ENCODE measurements at regions not wholly inside any gene's neighbourhood (a gene's known extent, or its start where the extent isn't known, plus 50 kb on each side); places are given as distances from the start of the nearest gene placed in this dataset.

DNA sequence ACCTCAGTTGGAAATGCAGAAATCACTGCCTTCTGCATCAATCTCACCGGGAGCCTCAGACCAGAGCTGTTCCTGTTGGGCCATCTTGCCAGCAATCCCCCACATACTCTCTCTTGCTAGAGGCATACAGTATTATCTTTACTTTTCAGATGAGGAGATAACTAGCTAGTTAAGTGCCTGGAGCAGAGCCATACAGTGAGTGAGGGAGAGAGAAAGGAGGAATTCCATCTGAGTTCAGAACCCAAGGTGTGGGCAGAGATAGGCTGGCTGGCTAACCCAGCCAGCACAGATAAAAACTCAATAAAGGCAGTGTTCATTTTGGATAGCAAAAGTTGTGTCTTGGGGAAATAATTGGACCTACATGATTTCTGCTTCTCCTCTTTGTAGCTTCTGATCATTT is 268.0 kb upstream of the KIF2A start:
- H3K27ac Mint-ChIP-seq = no peak overlapping the region
- no peaks in the 10 kb centered on the region for H3K36me3 Mint-ChIP-seq
- no peaks in the 10 kb centered on the region for H3K9me3 Mint-ChIP-seq (ENCODE audit: low read depth)
- H3K4me1 Mint-ChIP-seq (ENCODE audit: low read depth) = no peaks in the 10 kb centered on the region
- peaks cover 7% of the 10 kb centered on the region for H3K27me3 Mint-ChIP-seq
- H3K4me3 Mint-ChIP-seq = no peak overlapping the region

DNA sequence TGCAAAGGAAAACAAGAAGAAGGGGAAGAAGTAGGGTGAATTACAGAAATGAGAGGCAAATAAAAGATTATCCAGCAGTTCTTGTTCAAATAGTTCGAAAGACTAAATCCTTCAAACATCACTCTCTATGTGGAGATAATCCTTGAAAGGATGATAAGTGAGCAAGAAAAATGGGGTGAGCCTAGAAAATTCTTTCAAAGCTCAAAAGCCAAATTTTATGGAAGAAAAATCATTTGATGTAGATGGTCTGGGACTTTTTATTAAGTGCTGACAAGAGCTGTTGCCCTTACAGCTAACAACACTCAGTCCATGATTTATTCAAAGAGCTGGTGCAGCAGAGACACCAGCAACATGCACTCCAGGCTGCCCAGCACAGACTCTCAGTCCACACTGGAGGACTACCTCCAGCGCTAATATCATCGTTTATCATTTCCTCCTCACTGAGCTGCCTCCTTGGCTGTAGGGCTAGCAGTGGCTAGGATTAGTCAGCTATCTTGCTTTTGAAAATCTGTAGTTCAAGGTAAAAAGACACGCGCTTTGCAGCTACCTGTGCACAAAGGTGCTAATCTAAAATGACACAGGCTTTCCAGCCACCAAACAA is 264.8 kb upstream of the KIF2A start:
- Mint-ChIP-seq H3K27me3 (peaks cover 7% of the 10 kb centered on the region), H3K9me3 (ENCODE audit: low read depth) (peaks cover 3% of the 10 kb centered on the region), H3K27ac (no peak overlapping the region), H3K36me3 (no peaks in the 10 kb centered on the region), H3K4me3 (no peak overlapping the region), H3K4me1 (ENCODE audit: low read depth) (no peaks in the 10 kb centered on the region)

DNA sequence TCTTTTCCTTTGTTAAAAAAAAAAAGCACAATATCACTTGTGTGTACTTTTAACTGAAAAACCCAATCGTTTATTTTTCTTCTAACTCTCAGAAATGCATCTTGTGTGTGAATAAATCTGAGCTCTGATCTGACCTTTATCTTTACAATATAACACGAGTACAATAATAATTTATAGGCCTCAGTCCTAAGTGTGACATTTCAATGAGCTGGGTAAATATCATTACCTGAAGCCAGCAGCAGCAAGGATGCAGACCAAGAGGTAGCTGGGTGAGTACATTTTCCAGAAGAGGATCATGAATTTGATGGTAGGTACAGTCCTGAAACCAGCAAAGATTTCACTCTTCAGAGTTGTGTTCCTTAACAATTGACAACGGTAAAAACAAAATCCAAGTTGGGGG is 264.0 kb upstream of the KIF2A start:
- H3K4me3 Mint-ChIP-seq = no peak overlapping the region
- H3K27ac Mint-ChIP-seq = no peak overlapping the region

DNA sequence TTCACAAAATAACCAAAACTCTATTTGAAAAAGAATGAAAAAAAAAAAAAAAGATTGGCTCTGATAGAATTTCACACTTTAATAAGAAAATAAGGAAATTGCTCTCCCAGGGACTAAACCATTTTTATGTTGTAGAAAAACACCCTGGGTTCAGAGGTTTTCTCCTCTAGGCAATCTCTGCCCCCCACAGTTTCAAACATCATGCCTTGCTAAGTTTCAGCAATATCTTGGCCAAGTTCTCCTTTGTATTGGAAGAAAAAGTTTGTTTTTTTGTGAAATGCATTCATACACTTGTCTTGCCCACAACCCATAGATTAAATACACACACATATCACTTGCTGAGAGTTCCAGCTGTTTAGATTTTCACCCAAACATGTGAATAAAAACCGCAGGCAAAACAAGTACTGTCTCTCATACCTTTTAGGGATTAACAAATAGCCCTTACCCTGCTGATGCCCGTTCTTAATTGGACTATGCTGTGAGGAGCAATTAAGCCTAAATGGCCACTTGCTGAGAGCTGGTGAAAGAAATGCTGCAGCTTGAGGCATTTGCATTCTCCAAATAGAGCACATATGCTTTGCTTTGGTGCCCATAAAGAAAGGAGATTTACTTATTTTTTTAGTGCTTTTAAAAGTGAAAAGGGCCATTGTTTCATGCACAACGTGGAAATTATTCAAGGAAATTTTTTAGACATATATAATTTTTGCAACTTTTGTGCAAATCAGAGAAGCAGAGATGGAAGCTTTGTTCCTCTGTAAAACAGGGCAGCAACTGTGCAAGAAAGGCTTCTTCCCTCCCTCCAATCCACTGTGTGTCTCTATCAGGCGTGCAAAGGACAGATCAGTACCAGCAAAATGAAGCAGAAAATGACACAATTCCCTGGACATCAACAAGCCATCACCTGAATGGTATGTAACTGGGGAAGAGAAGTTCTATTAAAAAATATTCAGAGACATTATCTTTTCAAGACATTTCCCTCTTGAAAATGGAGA is 262.4 kb upstream of the KIF2A start:
- no peak overlapping the region for H3K4me3 Mint-ChIP-seq
- H3K27me3 Mint-ChIP-seq = peaks cover 4% of the 10 kb centered on the region
- peaks cover 10% of the 10 kb centered on the region for H3K9me3 Mint-ChIP-seq (ENCODE audit: low read depth)
- H3K4me1 Mint-ChIP-seq (ENCODE audit: low read depth) = no peaks in the 10 kb centered on the region
- no peaks in the 10 kb centered on the region for H3K36me3 Mint-ChIP-seq
- H3K27ac Mint-ChIP-seq = no peak overlapping the region

More for the DNA sequence above, 264.0 kb upstream of the KIF2A start:
- peaks cover 6% of the 10 kb centered on the region for H3K27me3 Mint-ChIP-seq
- H3K4me1 Mint-ChIP-seq (ENCODE audit: low read depth) = no peaks in the 10 kb centered on the region
- H3K36me3 Mint-ChIP-seq = no peaks in the 10 kb centered on the region
- peaks cover 4% of the 10 kb centered on the region for H3K9me3 Mint-ChIP-seq (ENCODE audit: low read depth)

DNA sequence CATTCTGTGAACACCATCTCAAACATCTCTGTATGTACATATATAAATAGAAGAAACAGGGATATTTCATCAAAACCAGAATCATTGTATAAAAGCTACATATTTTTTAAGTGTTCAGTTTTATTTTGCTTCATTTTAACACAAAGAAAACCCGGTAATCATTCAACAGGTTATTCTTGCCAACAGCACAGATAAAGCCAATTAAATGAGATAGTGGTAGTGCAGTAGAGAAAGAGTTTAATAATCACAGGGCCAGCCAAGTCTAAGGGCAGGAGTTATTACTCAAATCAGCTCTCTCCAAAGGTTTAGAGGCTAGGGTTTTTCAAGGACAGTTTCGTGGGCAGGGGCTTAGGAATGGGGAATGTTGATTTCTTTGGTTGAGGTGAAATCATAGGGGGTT is 261.0 kb upstream of the KIF2A start:
- H3K4me3 Mint-ChIP-seq = no peak overlapping the region
- no peaks in the 10 kb centered on the region for H3K36me3 Mint-ChIP-seq
- no peak overlapping the region for H3K27ac Mint-ChIP-seq
- peaks cover 10% of the 10 kb centered on the region for H3K9me3 Mint-ChIP-seq (ENCODE audit: low read depth)
- H3K27me3 Mint-ChIP-seq = peaks cover 2% of the 10 kb centered on the region
- no peaks in the 10 kb centered on the region for H3K4me1 Mint-ChIP-seq (ENCODE audit: low read depth)

DNA sequence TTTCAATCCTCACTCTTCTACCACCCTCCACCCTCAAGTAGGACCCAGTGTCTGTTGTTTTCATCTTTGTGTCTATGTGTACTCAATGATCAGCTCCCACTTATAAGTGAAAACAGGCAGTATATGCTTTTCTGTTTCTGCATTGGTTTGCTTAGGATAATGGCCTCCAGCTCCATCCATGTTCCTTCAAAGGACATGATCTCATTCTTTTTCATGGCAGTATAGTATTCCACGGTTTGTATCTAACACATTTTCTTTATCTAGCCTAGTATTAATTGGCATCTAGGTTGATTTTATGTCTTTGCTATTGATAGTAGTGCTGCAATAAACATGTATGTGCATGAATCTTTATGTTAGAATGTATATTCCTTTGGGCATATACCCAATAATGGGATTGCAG is 259.8 kb upstream of the KIF2A start:
- no peaks in the 10 kb centered on the region for H3K4me1 Mint-ChIP-seq (ENCODE audit: low read depth)
- H3K4me3 Mint-ChIP-seq = no peak overlapping the region

DNA sequence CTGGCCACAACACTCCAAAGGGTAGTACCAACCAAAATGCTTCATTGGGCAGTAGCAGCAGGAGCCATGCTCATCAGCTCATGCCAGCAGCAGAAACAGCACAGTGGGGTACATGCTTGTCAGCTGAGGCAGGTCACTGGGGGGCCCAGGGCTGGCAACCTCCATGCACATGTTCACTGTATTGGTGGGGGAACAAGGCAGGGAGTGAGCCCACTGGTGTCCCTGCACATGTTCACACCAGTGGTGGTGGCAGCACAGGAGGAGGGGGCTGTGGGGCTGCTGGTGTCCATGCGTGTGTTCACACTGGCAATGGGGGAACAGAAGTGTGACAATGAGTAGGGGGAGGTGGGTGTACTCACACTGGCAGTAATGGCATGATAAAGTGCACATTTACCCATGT is 254.3 kb upstream of the KIF2A start:
- no peaks in the 10 kb centered on the region for H3K4me1 Mint-ChIP-seq (ENCODE audit: low read depth)

More for the DNA sequence above, 259.8 kb upstream of the KIF2A start:
- Mint-ChIP-seq H3K27me3 (peaks cover 3% of the 10 kb centered on the region), H3K9me3 (ENCODE audit: low read depth) (peaks cover 12% of the 10 kb centered on the region), H3K36me3 (no peaks in the 10 kb centered on the region), H3K27ac (no peak overlapping the region)

DNA sequence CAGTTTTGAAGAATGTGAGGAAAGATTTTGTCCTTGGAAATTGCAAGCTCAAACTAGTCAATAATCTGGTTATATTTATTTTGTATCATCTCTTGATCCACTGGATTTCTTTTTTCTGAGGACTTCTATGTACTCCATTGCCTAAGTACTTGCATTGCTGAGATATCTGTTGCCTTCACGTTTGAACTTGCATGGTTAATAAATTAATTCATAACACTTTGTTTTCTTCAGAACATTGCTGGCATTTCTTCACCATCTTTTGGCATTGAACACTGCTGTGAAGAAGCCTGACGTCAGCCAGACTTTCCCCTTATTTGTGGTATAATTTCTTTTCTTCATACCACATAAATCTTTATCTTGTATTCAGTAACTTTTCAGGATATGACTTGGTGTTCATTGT is 246.0 kb upstream of the KIF2A start:
- Mint-ChIP-seq H3K36me3 (no peaks in the 10 kb centered on the region), H3K9me3 (ENCODE audit: low read depth) (no peaks in the 10 kb centered on the region), H3K27ac (no peak overlapping the region), H3K27me3 (peaks cover 7% of the 10 kb centered on the region), H3K4me3 (no peak overlapping the region), H3K4me1 (ENCODE audit: low read depth) (no peaks in the 10 kb centered on the region)

More for the DNA sequence above, 254.3 kb upstream of the KIF2A start:
- Mint-ChIP-seq H3K27me3 (peaks cover 8% of the 10 kb centered on the region), H3K9me3 (ENCODE audit: low read depth) (peaks cover 12% of the 10 kb centered on the region), H3K4me3 (no peak overlapping the region), H3K36me3 (no peaks in the 10 kb centered on the region), H3K27ac (no peak overlapping the region)

DNA sequence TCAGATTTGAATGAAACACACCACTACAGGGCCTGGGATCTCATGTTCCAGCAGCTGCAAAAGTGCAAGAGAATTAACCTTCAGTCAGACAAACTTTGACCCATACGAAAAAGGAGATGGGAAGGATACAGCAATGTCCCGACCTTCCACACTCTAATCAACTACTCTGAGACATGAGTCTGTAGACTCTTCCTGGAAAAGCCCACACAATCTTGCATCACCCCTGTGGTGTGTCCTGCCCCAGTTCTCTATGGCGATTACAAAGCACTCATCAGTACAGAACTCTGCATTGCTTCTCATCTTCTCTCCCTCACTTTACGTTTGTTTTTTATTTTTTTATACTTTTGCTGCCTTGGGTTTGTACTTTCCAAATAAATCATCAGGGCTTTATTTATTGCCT is 241.0 kb upstream of the KIF2A start:
- peaks cover 2% of the 10 kb centered on the region for H3K27me3 Mint-ChIP-seq
- H3K36me3 Mint-ChIP-seq = no peaks in the 10 kb centered on the region
- H3K4me3 Mint-ChIP-seq = no peak overlapping the region
- no peaks in the 10 kb centered on the region for H3K9me3 Mint-ChIP-seq (ENCODE audit: low read depth)
- no peak overlapping the region for H3K27ac Mint-ChIP-seq
- H3K4me1 Mint-ChIP-seq (ENCODE audit: low read depth) = no peaks in the 10 kb centered on the region

DNA sequence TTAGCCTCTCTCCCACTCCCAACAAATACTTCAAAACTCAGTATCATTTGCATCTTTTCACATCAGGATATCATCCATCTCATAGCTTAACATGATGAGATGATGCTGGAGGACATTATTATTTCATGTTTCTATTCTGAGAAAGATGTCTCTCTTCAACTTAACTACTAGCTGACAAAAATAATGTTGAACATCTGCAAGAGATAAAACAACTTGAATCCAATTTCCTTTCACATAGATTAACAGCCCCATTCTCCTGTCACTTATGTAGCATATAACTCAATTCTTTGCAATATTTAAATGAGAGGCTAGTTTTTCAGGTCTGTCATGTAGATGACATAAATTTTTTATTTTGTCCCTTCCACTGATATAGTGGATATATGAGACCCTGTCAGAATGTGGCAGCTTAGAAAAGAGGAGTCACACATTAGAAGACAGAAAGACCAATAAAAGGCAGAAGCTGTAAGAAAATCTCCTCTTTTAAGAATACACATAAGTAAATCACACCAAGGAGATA is 239.2 kb upstream of the KIF2A start:
- H3K27me3 Mint-ChIP-seq = no peaks in the 10 kb centered on the region
- H3K4me1 Mint-ChIP-seq (ENCODE audit: low read depth) = no peaks in the 10 kb centered on the region
- no peaks in the 10 kb centered on the region for H3K36me3 Mint-ChIP-seq
- H3K4me3 Mint-ChIP-seq = no peak overlapping the region
- H3K9me3 Mint-ChIP-seq (ENCODE audit: low read depth) = no peaks in the 10 kb centered on the region
- no peak overlapping the region for H3K27ac Mint-ChIP-seq

DNA sequence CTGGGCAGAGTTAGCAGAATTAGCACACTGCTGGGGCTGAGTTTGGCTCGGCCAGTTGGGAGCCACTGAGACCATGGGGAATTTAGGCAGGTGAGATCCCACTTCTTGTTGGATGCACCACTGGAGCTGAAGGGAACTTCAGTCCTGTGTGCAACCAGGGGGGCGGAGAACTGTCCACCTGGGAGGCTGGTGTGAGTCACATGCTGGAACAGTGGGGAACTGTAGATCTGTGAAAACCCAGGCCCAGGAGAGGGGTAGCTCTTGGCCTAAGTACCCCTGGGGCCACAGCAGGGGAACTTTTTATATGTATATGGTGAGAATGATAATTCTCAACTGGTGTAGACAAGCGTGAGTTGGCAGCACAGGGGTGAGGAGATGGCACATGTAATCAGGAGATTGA is 237.5 kb upstream of the KIF2A start:
- no peak overlapping the region for H3K4me3 Mint-ChIP-seq
- H3K9me3 Mint-ChIP-seq (ENCODE audit: low read depth) = no peaks in the 10 kb centered on the region
- no peaks in the 10 kb centered on the region for H3K27me3 Mint-ChIP-seq
- H3K27ac Mint-ChIP-seq = no peak overlapping the region
- no peaks in the 10 kb centered on the region for H3K36me3 Mint-ChIP-seq
- no peaks in the 10 kb centered on the region for H3K4me1 Mint-ChIP-seq (ENCODE audit: low read depth)

DNA sequence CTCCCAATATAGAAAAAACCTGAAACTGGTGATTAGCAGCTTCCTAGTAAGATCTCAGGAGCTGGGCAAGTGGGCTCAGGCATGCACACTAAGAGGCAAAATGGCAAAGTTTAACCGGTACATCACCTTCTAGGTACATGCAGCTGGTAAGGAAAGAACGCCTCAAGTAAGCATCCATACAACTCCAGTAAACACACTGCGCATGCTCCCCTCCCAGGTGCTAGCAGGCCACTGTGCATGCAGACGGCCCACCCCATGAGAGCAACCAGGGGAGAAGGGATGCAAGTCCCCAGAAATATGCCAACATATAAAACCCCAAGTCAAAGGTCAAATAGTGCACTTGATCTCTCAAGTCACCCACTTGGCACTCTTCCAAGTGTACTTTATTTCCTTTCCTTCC is 228.6 kb upstream of the KIF2A start:
- no peaks in the 10 kb centered on the region for H3K36me3 Mint-ChIP-seq
- no peaks in the 10 kb centered on the region for H3K9me3 Mint-ChIP-seq (ENCODE audit: low read depth)
- no peak overlapping the region for H3K27ac Mint-ChIP-seq
- no peaks in the 10 kb centered on the region for H3K27me3 Mint-ChIP-seq
- no peak overlapping the region for H3K4me3 Mint-ChIP-seq
- H3K4me1 Mint-ChIP-seq (ENCODE audit: low read depth) = peaks cover 4% of the 10 kb centered on the region

DNA sequence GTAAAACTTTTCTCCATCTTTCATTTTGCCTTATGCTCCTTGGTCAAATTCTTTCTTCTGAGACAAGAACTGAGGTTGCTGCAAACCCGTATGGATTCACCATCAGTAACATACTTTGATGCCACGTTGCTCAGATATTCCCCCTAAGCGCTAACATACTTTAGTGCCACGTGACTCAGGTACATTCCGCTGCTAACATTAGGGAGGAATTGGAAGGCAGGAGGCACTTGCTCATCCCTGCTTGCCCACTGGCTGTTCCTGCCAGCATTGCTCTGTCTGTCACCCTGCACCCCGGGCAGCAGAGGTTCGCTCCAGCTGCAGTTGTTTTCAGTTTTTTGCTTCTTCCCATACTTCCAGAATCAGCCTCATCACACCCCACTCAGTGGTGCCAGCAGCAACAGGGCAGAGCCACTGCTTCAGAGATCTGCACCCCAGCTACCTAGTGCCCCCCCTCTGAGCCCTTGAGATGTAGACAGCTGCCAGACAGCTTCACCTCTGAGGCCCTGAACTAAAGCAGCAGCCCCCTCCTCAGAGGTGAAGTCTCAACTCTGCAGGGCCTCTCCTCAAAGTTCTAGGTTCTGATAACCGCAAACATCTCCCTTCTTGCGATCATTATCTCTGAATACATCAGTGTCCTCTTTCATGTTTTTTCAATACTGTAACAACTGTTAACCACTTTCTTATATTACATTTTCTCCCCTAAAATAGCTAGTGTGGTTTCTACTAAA is 228.0 kb upstream of the KIF2A start:
- no peaks in the 10 kb centered on the region for H3K27me3 Mint-ChIP-seq
- H3K27ac Mint-ChIP-seq = no peak overlapping the region
- peaks cover 4% of the 10 kb centered on the region for H3K4me1 Mint-ChIP-seq (ENCODE audit: low read depth)
- H3K4me3 Mint-ChIP-seq = no peak overlapping the region
- no peaks in the 10 kb centered on the region for H3K9me3 Mint-ChIP-seq (ENCODE audit: low read depth)
- H3K36me3 Mint-ChIP-seq = no peaks in the 10 kb centered on the region

DNA sequence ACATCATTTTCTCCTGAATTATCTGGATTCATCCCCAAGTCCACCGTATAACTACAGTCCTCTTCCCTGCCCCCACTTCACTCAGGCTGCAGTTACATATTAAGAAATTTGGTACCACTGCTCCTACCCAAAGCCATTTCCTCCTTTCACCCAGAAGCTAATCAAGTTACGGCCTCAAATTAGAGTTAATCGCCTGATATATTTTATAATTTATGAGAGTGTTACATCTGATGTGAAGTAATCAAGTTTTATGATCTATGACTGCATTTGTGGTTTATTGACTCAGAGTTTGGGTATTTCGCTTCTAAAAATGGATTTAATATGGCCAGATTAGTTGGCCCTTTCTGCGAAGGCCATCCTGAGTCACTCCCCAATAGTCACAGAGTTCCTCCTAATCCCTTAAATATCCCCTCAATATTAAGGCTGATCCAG is 223.6 kb upstream of the KIF2A start:
- Mint-ChIP-seq H3K27ac (no peak overlapping the region), H3K27me3 (no peaks in the 10 kb centered on the region), H3K36me3 (no peaks in the 10 kb centered on the region), H3K9me3 (ENCODE audit: low read depth) (no peaks in the 10 kb centered on the region), H3K4me3 (no peak overlapping the region), H3K4me1 (ENCODE audit: low read depth) (peaks cover 4% of the 10 kb centered on the region)

DNA sequence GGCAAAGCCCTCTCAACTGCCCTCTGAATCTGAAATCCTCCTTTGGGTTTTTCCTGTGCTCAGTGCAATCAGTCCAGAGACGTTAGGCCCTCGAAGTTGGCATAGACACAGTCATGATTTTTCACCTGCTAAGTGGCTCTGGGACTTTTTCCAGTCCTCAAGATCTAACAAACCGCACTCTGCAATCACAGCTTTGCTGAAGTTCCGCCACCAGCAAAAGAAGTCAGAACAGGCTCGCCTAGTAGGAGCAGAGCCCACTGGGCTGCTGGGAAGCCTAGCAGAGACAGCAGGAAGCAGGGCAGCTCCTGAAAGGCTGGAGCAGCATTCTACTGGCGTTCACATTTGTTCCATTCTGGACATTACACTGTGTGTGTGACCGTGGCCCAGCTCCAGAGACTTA is 222.8 kb upstream of the KIF2A start:
- Mint-ChIP-seq H3K27me3 (no peaks in the 10 kb centered on the region), H3K36me3 (no peaks in the 10 kb centered on the region), H3K9me3 (ENCODE audit: low read depth) (no peaks in the 10 kb centered on the region), H3K27ac (no peak overlapping the region), H3K4me3 (no peak overlapping the region), H3K4me1 (ENCODE audit: low read depth) (peaks cover 2% of the 10 kb centered on the region)
